ENCODE measurements at regions not wholly inside any gene's neighbourhood (a gene's known extent, or its start where the extent isn't known, plus 50 kb on each side); places are given as distances from the start of the nearest gene placed in this dataset.

- TF ChIP-seq CTCF (IDR thresholded peaks at IDR 0.05; ENCODE audit: low read depth, low read length) = no peak
- no peak overlapping the region for H3K4me3 ChIP-seq (ENCODE audit: low read depth, low read length)
- DNase-seq (ENCODE audit: low read depth, low spot score) = no peak
- in situ Hi-C loops (cut with HindIII; ENCODE audit: low sequenced_read_pairs) = no loop called here
These were observed 497.5 kb upstream of the PBX1 start for GRCh38 chr1:164061528-164061927.

GRCh38 chr1:164064501-164064900, 494.5 kb upstream of the PBX1 start:
- no peak overlapping the region for H3K4me3 ChIP-seq (ENCODE audit: low read depth, low read length)
- in situ Hi-C loops (cut with HindIII; ENCODE audit: low sequenced_read_pairs) = no loop called here
- DNase-seq (ENCODE audit: low read depth, low spot score) = no peak
- no peak for TF ChIP-seq CTCF (IDR thresholded peaks at IDR 0.05; ENCODE audit: low read depth, low read length)

GRCh38 chr1:164071288-164071687, 487.7 kb upstream of the PBX1 start:
- H3K4me3 ChIP-seq (ENCODE audit: low read depth, low read length) = no peak overlapping the region
- no peak for TF ChIP-seq CTCF (IDR thresholded peaks at IDR 0.05; ENCODE audit: low read depth, low read length)
- in situ Hi-C loops (cut with HindIII; ENCODE audit: low sequenced_read_pairs) = no loop called here
- no peak for DNase-seq (ENCODE audit: low read depth, low spot score)

DNA sequence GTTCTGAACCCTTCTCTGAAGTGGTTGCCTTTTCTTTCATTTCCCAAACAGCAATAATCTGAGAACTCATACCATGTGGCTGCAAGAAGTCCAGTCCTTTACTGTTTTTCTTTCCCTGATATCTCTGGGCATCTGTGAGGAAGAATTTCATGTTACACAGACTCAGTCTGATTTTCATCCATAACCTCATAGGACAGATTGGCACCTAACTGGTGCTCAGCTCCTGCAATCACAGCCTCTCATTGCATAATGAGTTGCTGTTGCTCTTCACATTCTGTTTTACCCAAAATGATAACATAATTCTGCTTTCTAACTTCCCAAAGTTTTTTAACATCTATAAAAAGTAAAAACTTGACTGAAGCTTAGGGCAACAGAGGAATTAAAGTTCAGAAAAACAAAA, 472.2 kb upstream of the PBX1 start:
- H3K4me3 ChIP-seq (ENCODE audit: low read depth, low read length) = no peak overlapping the region
- DNase-seq (ENCODE audit: low read depth, low spot score) = no peak
- in situ Hi-C loops (cut with HindIII; ENCODE audit: low sequenced_read_pairs) = no loop called here
- TF ChIP-seq CTCF (IDR thresholded peaks at IDR 0.05; ENCODE audit: low read depth, low read length) = no peak

- H3K4me3 ChIP-seq (ENCODE audit: low read depth, low read length) = no peak overlapping the region
- TF ChIP-seq CTCF (IDR thresholded peaks at IDR 0.05; ENCODE audit: low read depth, low read length) = no peak
- no peak for DNase-seq (ENCODE audit: low read depth, low spot score)
- in situ Hi-C loops (cut with HindIII; ENCODE audit: low sequenced_read_pairs) = no loop called here
These were observed 471.0 kb upstream of the PBX1 start for GRCh38 chr1:164087906-164088453.

DNA sequence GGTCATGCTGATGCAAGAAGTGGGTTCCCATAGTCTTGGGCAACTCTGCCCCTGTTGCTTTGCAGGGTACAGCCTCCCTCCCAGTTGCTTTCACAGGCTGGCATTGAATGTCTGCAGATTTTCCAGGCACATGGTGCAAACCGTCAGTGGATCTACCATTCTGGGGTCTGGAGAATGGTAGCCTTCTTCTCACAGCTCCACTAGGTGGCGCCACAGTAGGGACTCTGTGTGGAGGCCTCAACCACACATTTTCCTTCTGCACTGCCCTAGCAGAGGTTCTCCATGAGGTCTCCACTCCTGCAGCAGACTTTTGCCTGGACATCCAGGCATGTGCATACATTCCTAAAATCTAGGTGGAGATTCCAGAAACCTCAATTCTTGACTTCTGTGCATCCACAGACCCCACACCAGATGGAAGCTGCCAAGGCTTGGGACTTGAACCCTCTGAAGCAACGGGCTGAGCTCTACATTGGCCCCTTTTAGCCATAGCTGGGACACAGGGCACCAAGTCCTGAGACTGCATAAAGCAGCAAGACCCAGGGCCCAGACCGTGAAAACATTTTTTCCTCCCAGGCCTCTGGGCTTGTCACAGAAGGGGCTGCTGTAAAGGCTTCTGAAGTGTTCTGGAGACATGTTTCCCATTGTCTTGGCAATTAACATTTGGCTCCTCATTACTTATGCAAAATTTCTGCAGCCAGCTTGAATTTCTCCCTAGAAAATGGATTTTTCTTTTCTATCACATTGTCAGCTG, 466.2 kb upstream of the PBX1 start:
- no peak for TF ChIP-seq CTCF (IDR thresholded peaks at IDR 0.05; ENCODE audit: low read depth, low read length)
- in situ Hi-C loops (cut with HindIII; ENCODE audit: low sequenced_read_pairs) = no loop called here
- no peak for DNase-seq (ENCODE audit: low read depth, low spot score)
- H3K4me3 ChIP-seq (ENCODE audit: low read depth, low read length) = no peak overlapping the region
